Lower leg skin (tissue), 3 donors: ENCODE measurements at regions not wholly inside any gene's neighbourhood (a gene's known extent, or its start where the extent isn't known, plus 50 kb on each side); places are given as distances from the start of the nearest gene placed in this dataset.

ENCODE experiments used
- POLR2A ChIP-seq, 2 donors: fragments of 450-650 bp; IDR thresholded peaks; one replicate each; pipeline ENCODE4 v1.6.1; 2016 to 2017; ENCODE audit warnings: antibody characterized with exemption in 2 of 2, mild to moderate bottlenecking in 1 of 2, moderate library complexity in 1 of 2
- TF ChIP-seq, protein P1 (sequence below), 3 donors: fragments of 450-650 bp; IDR thresholded peaks; one replicate each; pipeline ENCODE4 v1.5.1; 2016; ENCODE audit warnings: antibody characterized with exemption in 3 of 3, mild to moderate bottlenecking in 3 of 3, moderate library complexity in 2 of 3

DNA sequence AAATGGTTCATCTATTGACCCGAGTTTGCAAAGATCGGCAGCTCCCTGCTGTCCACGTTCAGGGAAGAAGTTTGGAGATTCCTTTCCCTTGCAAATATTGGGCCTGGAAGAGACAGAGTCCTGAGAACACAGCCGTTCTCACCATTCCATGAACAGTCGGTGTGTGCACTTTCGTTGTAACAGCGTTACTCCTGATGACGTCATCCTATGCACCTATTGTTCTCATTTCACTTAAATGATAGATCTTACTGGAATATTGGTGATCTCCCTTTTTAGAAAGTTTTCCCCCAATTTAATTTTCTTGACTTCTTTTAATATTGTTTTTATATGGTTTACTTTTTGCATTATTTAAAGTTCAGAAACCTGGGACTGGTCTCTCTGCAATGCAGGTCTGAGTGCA lies 320.7 kb upstream of the PFKP start:
- TF ChIP-seq, protein P1, sequence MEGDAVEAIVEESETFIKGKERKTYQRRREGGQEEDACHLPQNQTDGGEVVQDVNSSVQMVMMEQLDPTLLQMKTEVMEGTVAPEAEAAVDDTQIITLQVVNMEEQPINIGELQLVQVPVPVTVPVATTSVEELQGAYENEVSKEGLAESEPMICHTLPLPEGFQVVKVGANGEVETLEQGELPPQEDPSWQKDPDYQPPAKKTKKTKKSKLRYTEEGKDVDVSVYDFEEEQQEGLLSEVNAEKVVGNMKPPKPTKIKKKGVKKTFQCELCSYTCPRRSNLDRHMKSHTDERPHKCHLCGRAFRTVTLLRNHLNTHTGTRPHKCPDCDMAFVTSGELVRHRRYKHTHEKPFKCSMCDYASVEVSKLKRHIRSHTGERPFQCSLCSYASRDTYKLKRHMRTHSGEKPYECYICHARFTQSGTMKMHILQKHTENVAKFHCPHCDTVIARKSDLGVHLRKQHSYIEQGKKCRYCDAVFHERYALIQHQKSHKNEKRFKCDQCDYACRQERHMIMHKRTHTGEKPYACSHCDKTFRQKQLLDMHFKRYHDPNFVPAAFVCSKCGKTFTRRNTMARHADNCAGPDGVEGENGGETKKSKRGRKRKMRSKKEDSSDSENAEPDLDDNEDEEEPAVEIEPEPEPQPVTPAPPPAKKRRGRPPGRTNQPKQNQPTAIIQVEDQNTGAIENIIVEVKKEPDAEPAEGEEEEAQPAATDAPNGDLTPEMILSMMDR (IDR thresholded peaks at IDR 0.05): no peak
- no peak for TF ChIP-seq POLR2A (IDR thresholded peaks at IDR 0.05)
